HG03469 (cell line): ENCODE measurements at regions not wholly inside any gene's neighbourhood (a gene's known extent, or its start where the extent isn't known, plus 50 kb on each side); places are given as distances from the start of the nearest gene placed in this dataset.
A peak's percentile ranks its signal among the peaks of the same experiment; 100 is the strongest.
"Not testable (repeated sequence)": the region's sequence is repeated elsewhere in the genome, so short reads cannot be mapped to it uniquely, and the experiment has no call there.

Experiments
- ATAC-seq: cut with Tn5 transposase; IDR thresholded peaks from one replicate; pipeline ENCODE4 v1.9.1; 2021; ENCODE audit warnings: mild to moderate bottlenecking, moderate library complexity, moderate number of reproducible peaks; ENCODE audit not compliant: unreplicated experiment

DNA sequence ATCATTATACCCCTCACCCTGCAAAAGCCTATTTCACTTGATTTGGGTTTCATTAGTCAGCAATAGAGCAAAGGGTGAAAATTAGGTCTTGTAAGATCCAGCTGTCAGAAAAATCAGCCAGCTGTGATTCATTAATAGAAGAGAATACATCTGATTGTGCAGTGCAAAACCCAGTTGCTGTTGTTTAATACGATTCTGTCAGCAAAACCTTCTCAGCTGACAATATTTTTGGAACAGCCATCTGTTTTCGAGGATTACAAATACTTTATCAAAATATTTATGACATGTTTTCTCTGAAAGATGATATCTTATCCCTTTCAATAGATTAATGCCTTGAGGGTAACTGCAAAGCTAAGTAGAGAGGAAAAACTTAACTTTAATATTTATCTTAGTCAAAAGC lies 1354.0 kb upstream of the RAG2 start:
- ATAC-seq, result no peak

DNA sequence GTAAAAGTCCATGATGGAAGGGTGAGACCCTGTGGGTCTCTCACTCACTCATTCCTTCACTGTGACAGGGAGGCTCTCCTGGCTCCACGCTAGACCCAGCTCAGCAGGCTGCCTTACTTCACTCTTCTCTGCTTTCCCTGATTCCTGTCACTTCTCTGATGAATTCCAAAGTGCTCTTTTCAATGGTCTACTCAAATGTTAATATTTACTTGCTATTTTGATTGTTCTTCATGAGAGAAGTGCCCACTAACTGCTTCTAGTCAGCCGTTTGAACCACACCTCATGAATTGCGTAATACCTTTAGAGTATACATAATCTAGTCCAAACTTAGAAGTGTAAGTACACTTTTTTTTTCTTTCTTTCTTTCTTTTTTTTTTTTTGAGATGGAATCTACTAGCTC lies 1350.2 kb upstream of the RAG2 start:
- no peak for ATAC-seq

DNA sequence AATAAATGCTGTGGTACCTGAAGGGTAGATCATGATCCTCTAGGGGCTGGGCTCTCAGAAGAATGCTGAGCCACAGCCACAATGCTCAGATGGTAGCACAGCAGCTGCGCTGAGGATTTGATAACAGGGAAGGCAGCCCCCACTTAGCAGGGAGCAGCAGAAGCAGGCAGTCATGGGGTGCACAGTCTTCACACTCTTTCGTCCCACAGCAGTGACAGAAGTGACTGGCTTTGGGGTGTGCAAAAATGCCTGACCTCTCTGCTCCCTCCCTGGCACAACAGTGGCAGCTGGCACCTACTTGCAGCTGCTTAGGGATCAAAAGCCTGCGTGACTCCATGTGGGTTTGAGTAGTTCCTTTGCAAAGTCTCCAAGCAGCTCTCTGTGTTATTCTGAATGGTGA lies 1349.8 kb upstream of the RAG2 start:
- no peak for ATAC-seq

DNA sequence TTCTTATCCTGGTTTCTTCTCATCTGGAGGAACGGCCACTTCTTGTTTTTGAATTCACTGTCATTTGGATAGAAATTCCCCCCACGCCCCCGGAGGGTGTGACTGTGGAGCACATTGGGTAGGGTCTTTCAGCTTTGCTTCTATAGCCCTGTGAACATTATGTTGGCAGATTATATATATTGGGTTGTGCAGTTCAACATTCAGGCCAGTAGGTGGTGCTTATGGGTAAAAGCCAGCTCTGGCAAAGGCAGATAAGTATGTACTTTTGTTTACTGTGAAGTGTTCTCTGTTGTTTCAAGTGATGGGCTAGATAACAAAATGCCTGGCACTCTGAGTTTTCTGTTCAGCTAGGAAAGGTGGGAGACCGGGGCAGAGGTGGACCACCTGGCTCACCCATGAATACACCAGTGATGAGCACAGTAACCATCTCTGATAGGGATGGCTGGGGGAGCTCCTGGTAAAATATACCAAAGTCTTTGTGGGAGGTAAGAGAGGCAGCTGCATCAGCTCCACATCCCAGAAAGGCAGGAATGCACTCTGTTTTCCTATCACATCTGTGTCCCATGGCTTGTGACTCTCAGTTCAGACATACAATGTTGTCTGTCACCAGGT lies 1348.2 kb upstream of the RAG2 start:
- peak; percentile 82 for ATAC-seq

DNA sequence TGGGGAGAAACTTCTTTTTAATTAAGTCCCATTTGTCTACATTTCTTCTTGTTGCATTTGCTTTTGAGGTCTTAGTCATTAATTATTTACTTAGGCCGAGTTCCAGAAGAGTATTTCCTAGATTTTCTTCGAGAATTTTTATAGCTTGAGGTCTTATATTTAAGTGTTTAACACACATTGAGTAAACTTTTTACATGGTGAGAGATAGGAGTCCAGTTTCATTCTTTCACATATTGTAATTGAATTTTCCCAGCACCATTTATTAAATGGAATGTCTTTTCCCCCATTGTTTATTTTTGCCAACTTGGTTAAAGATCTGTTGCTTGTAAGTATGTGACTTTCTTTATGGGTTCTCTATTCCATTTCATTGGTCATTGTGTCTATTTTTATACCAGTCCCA lies 1344.0 kb upstream of the RAG2 start:
- ATAC-seq, result no peak

DNA sequence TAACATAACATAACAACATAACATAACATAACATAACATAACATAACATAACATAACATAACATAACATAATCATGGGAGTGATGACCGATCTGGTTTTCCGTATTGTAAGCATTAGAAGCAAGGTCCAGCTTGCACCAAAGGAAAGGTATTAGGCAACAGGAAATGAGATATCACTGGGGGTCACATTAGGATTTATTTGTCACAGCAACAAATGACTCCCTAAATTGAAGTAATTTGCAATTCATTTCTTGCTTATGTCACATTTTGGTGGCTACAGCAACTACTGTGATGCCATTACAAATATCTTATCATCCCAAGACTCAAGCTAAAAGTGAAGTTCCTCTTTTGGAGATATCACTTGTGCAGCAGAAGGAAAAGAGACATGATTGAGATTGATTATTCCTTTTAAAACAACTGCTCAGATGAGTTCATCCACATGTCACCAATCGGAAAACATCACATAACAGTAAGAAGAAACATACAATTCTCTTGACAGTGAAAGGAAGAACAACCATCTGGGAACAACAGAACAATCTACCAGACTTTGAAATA lies 1331.1 kb upstream of the RAG2 start:
- no peak for ATAC-seq

DNA sequence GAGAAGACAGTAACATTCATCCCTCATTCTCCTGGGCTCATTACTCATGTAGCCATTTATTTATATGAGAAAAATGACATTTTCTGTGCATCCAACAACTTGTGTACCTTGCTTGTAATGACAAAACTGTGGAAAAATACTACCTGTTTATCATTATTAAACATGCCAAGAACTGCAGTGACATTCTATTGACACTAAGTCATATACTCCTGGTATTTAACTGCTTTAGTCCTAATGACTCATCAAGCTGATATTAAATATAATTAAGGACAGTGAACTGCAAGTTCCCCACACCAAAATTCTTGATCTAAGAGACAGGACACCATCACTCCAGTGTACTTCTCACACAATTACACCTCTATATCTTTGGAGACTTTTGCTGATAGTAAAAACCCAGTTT lies 1328.7 kb upstream of the RAG2 start:
- ATAC-seq, result no peak

DNA sequence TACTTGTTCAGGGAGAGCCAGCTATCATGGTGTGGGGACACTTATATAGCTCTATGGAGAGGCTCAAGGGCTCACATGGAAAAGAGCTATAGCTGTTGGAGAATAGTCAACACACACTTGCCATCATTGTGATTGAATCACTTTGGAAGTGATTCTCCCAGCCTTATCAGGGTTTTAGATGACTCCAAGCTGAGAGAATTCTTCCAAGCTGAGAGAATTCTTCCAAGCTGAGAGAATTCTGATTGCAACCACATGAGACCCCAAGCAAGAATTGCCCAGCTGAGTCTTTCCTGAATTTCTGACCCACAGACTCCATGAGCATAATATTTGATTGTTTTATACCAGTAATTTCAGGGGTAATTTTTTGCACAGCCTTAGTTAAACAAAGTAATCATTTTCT lies 1318.3 kb upstream of the RAG2 start:
- no peak for ATAC-seq

DNA sequence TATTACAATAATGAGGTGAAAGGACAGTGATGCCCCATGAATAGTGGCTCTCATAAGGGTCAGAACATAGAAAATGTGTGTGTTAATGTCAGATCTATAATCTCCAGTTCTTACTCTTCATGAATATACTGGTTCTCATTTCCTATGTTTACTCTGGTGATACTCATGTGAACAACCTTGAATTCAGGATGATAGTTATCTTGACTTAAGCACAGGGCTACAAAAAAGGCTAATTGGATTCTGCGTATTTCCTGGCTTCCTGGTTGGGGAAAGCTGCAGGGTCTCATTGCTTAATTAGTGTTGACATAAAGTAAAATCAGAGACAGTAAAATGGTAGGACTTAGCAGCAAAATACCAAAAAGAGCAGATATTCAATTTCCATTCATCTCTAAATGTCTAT lies 1316.8 kb upstream of the RAG2 start:
- ATAC-seq, result no peak

DNA sequence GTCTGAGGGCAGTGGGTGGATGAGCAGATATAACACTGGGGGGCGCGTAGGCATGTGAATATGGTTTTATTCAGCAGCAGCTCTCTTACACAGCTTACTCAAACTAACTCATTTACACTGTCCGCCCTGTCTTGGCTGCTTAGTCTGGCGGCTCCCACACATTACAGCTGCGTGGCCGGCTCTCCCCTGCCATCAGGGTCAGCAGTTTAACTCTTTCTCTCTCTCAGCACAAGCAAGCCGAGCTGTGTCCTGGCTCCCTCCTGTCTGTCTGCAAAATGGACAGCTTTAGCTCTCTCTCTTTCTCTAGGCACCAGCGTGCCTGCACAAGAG lies 1310.1 kb upstream of the RAG2 start:
- ATAC-seq, result no peak

DNA sequence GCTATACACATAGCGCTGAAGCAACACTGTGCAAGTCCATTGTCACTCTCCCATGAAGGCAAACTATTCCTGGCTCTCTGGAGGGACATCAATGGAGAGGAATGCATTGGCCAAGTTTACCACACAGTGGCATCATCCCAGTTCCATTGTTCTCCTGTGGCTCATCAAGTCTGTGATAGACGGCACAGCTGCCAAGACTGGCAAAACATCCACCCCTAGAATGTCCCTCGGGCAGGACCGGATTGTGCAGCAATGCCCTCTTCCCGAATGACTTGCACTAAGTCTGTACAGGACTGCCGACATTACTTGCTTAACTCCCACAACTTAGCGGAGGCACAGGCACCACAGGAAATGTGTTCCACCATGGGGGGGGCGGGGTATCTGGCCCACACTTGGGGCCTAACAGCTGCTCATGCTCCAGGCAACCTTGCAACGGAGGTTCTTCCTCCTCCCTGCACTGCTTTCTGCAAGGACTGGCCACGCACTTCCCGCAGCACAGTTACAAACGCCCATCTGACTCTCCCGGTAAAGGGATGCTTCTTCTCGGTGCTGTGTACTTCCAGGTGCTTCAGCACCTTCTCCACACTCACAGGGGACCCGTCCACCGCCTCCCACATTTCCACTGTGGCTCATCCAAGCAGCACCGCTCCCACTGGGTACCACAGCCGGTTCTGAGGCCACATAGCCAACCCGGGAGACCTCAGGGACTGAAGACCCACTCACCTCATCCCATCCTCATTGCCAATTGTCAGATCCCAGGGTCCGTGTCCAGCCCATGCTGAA lies 1309.6 kb upstream of the RAG2 start:
- no peak for ATAC-seq

DNA sequence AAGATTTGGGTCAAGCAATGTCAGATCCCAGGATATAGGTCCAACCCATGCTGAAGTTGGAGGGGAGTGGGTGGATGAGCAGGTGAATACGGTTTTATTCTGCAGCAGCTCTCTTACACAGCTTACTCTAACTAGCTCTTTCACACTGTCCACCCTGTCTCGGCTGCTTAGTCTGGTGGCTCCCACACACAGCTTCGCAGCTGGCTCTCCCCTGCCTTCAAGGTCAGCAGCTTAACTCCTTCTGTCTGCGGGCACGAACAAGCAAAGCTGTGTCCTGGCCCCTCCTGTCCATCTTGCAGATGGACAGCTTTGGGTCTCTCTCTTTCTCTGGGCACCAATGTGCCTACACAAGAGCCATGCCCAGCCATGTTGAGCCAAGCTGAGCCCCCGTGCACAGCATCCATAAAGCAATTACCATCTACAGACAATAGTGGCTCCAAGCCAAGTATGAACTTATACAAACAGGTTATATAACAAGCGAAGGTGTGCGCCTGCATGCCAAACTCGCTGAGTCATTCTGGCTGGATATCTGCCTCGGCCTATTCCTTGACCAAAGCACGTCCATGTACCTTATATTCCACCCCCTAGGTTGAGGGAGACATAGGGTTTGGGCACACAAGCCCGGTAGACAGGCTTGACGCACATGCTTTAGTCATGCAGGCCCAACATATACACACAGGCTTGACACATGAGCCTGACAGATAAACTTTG lies 1307.8 kb upstream of the RAG2 start:
- ATAC-seq, result no peak

DNA sequence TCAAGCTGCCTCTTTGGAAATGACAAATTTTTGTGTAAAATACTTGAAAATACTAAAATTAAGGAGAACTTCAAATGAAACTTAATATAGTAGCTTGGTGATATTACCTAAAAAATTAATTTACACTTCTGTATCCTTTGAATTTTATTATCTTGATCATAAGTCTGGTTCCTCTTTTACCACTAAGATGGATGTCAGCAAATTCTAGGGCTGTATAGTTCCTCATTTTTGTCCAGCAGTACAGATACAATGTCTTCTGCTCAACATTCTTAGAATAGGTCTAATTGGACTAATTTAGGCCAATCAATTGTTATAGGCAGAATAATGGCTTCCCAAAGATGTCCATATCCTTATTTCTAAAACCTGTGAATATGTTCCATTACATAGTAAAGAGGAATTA lies 1298.0 kb upstream of the RAG2 start:
- no peak for ATAC-seq

DNA sequence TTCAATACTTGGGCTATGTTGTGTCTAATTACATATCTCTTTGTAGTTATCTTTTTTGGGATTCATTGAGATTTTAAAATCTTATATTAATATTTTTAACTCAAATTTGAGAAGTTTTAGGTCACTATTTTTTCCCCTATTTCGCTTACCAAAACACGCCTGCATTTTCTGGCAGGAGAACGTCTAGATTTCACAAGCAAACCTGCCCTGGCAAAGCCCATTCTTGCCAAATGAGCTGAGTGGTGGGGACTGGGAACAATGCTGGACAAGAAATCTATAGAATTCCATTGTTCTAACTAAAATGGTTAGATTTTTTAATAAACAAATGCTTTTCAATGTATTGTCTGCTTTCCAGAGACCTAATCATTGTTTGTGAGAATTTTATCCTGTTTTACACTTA lies 1283.7 kb upstream of the RAG2 start:
- no peak for ATAC-seq

DNA sequence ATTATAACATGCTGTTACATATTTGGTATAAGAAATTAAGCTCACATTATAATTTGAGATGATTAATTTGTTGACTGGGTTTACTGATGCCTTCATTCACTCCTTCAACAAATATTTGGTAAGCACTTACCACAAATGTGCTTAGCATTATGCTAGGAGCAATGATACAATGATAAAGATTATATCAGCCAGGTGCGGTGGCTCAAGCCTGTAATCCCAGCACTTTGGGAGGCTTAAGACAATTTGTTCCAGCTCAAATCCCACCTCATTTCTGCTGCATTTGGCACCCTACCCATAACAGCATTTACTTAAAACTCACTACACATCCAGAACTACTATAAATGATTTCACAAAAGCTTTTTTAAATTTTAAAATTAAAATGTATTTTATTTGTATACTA lies 1263.6 kb upstream of the RAG2 start:
- ATAC-seq, result no peak

DNA sequence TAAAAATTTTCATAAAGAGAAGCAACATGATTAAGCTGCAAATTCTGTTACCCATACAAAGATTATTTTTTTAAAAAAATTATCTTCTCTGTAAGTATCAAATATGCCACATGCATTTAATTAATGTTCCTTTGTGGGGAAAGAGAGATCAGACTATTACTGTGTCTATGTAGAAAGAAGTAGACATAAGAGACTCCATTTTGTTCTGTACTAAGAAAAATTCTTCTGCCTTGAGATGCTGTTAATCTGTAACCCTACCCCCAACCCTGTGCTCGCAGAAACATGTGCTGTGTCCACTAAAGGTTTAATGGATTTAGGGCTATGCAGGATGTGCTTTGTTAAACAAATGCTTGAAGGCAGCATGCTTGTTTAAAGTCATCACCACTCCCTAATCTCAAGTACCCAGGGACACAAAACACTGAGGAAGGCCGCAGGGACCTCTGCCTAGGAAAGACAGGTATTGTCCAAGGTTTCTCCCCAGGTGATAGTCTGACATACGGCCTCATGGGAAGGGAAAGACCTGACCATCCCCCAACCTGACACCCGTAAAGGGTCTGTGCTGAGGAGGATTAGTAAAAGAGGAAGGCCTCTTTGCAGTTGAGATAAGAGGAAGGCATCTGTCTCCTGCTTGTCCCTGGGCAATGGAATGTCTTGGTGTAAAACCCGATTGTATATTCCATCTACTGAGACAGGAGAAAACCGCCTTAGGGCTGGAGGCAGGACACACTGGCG lies 1260.9 kb upstream of the RAG2 start:
- ATAC-seq, result not testable (repeated sequence)

DNA sequence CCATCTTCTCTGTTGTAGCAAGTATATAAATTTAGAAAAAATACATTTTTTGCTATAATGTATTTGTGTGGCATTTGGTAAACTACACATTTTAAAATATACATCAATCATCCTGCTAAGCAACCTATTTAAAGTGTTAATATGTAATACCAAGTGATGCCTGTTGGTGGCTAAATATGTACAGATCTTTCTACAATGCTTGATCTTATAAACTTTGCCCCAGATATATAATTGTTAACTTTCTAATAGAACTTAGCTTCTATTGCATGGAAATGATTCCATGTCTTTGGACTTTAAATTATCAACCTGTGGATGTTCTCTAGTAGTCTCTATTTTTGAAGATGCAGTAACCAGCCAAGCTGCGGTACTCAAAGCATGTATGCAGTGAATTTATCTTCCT lies 1260.4 kb upstream of the RAG2 start:
- ATAC-seq, result no peak

DNA sequence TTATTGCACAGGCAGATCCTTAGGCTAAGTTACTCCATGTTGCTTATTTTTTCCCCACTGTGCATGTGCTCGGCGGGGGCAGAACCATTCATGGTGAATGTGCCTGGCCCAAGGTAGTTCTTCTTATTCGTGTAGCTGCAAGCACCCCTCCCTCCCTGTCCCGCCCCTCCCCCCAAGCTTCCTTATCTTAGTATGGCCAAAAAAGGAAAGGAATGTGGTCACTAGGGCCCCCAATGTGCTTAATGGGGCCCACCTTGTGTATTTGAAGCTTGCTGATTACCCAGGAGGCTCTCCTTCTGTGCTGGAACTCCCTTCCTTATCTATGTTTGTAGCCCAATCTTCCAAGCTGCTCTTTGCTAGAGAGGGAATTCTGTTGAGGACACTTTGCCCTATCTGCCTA lies 1259.7 kb upstream of the RAG2 start:
- ATAC-seq, result no peak

DNA sequence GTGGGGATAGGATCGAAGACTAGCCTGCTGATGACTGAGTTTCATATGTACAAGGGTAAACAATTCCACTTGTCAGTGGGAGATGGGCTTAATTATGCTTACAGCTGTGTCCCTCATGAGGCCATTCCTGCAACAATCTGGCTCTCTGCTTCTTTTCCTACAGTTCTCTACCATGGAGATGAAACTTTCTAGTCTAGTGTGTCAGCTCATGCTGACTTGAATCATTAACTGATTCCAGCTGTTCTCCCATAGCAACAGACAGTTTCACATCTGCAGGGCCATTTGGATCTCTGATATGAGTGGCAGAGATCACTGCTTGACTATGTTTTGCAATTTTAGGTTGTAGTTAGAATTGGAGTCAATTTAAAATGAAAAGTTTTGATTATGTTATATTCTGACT lies 1251.7 kb upstream of the RAG2 start:
- no peak for ATAC-seq

DNA sequence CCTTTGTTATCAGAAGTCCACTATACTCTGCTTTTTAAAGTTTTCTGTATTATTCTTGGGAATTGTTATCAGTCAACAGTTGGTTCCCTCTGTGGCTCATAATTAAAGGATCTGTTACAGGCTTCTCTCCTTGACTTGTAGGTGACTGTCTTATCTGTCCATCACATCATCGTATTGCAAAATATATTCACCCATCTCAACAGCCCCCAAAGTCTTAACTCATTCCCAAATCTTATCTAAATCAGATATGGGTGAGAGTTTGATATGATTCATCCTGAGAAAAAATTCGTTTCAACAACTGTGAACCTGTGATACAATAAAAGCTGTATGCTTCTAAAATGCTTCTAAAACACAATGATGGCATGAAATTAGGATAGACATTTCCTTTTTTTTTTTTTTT lies 1245.6 kb upstream of the RAG2 start:
- ATAC-seq, result no peak

DNA sequence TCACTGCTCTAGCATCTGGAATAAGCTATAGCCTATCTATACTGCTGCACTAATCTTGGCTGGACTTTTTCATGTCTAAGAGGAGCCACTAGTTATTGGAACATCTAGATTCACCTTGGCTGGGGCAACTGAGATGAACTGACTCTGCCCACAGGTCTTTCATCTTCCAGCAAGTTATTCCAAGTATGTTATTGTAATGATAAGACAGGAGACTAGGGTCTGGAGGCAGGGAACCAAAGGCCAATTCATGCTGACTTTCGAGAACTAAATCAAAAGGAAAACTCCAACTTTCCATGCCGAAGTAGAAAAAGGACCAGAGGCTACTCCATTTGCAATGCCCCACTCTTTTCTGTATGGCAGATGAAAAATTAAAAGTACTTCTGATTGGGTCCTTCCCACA lies 1243.0 kb upstream of the RAG2 start:
- ATAC-seq, result no peak
